22Rv1 (cell line): ENCODE measurements at regions not wholly inside any gene's neighbourhood (a gene's known extent, or its start where the extent isn't known, plus 50 kb on each side); places are given as distances from the start of the nearest gene placed in this dataset.

Source experiments
- CTCF ChIP-seq: fragments of 450-650 bp; IDR thresholded peaks from 2 replicates; pipeline ENCODE4 v1.5.1; 2017; ENCODE audit warnings: mild to moderate bottlenecking
- ZFX ChIP-seq: fragments of 450-650 bp; IDR thresholded peaks from 2 replicates; pipeline ENCODE4 v1.6.1; 2017; ENCODE audit warnings: antibody characterized with exemption, borderline replicate concordance

GRCh38 chr18:78853341-78853740, 126.3 kb upstream of the SALL3 start:
- TF ChIP-seq CTCF (no peak), ZFX (no peak)
